ENCODE measurements at regions not wholly inside any gene's neighbourhood (a gene's known extent, or its start where the extent isn't known, plus 50 kb on each side); places are given as distances from the start of the nearest gene placed in this dataset.

DNA sequence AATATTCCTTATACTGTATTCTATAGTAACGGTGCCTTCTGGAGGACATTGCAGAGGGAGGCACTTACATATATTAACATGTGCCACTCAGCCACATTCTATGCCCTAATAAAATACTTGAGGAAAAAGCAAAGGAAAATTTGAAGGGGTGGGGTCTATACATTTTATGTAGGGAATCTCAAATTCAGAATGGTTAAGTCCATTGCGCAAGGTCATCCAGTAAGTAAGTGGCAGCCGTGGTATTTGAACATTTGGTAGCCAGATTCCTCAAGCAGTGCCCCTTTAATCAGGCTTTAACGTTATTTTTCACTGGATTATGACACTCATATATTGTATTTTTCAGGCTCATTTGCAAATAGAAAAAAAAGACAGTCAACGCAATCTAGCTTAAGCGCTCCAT lies 738.3 kb downstream of the DOK5 start:
- H3K27me3 Mint-ChIP-seq (ENCODE audit: insufficient read depth, low read depth, poor library complexity), result no peaks in the 10 kb centered on the region
- H3K27ac ChIP-seq (ENCODE audit: low read depth), result no peak overlapping the region
- H3F3A ChIP-seq (replicated peaks; ENCODE audit: low read depth), result no peaks in the 10 kb centered on the region
- no peak overlapping the region for H2AFZ ChIP-seq
- H3K4me1 ChIP-seq (ENCODE audit: insufficient read depth), result no peaks in the 10 kb centered on the region
- peaks cover 18% of the 10 kb centered on the region; the same call in 2 of the 3 replicates for H3K36me3 Mint-ChIP-seq (ENCODE audit: low read depth)
- peaks cover 92% of the 10 kb centered on the region for H3K9me3 Mint-ChIP-seq
- no peaks in the 10 kb centered on the region for H4K20me1 ChIP-seq (replicated peaks; ENCODE audit: insufficient read depth)
- H3K27ac Mint-ChIP-seq, result no peak overlapping the region
- H3K4me3 Mint-ChIP-seq, result no peak overlapping the region
- TF ChIP-seq NANOG (IDR thresholded peaks at IDR 0.05; ENCODE audit: borderline replicate concordance), result no peak
- TF ChIP-seq JUNB (IDR thresholded peaks at IDR 0.05; ENCODE audit: unreplicated experiment), result no peak
- TF ChIP-seq STAT1 (IDR thresholded peaks at IDR 0.05; ENCODE audit: unreplicated experiment), result no peak
- TF ChIP-seq ZNF462 (CRISPR knock-in tag; IDR thresholded peaks at IDR 0.05), result no peak
- TF ChIP-seq, protein P1, sequence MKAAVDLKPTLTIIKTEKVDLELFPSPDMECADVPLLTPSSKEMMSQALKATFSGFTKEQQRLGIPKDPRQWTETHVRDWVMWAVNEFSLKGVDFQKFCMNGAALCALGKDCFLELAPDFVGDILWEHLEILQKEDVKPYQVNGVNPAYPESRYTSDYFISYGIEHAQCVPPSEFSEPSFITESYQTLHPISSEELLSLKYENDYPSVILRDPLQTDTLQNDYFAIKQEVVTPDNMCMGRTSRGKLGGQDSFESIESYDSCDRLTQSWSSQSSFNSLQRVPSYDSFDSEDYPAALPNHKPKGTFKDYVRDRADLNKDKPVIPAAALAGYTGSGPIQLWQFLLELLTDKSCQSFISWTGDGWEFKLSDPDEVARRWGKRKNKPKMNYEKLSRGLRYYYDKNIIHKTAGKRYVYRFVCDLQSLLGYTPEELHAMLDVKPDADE (IDR thresholded peaks at IDR 0.05), result no peak
- TF ChIP-seq EZH2 (IDR thresholded peaks at IDR 0.05; ENCODE audit: low read depth, unreplicated experiment), result no peak
- no peak for TF ChIP-seq REST (IDR thresholded peaks at IDR 0.05; ENCODE audit: unreplicated experiment)
- TF ChIP-seq ZNF331 (CRISPR knock-in tag; IDR thresholded peaks at IDR 0.05; ENCODE audit: low read depth), result no peak
- TF ChIP-seq POLR2AphosphoS5 (IDR thresholded peaks at IDR 0.05; ENCODE audit: low read depth), result no peak
- TF ChIP-seq ZNF114 (CRISPR knock-in tag; IDR thresholded peaks at IDR 0.05), result no peak
- no peak for TF ChIP-seq EZH2phosphoT487 (IDR thresholded peaks at IDR 0.05; ENCODE audit: unreplicated experiment)
- no peak for TF ChIP-seq CTCF (conservative IDR thresholded peaks at IDR 0.05; ENCODE audit: low read depth in 2 of 2)
- no peak for TF ChIP-seq CREB1 (CRISPR knock-in tag; IDR thresholded peaks at IDR 0.05; ENCODE audit: low read depth)
- no peak for ATAC-seq
- no peak overlapping the region for H3K4me3 ChIP-seq
- H3K27me3 ChIP-seq (ENCODE audit: insufficient read depth), result no peaks in the 10 kb centered on the region
- no peaks in the 10 kb centered on the region for H3K79me2 ChIP-seq (replicated peaks; ENCODE audit: insufficient read depth)
- DNase-seq (ENCODE audit: low spot score), result no peak
- no peak overlapping the region for H3K4me2 ChIP-seq
- peaks cover 14% of the 10 kb centered on the region; the same call in 1 of the 2 replicates for H3K36me3 ChIP-seq (ENCODE audit: insufficient read depth)
- no peaks in the 10 kb centered on the region for H3K9me2 ChIP-seq (ENCODE audit: insufficient read depth)
- H3K4me1 Mint-ChIP-seq, result no peaks in the 10 kb centered on the region

Data from GM23338 (cell line).